ENCODE measurements at regions not wholly inside any gene's neighbourhood (a gene's known extent, or its start where the extent isn't known, plus 50 kb on each side); places are given as distances from the start of the nearest gene placed in this dataset.

- TF ChIP-seq CTCF (conservative IDR thresholded peaks at IDR 0.05; ENCODE audit: low read depth, low read length) (no peak), EZH2 (IDR thresholded peaks at IDR 0.05; ENCODE audit: low read length, unreplicated experiment) (no peak)
Measured at GRCh38 chr1:57986432-57986831, 560.1 kb downstream of the OMA1 start.

All from PC-3 (cell line).